H1 (cell line): ENCODE measurements at regions not wholly inside any gene's neighbourhood (a gene's known extent, or its start where the extent isn't known, plus 50 kb on each side); places are given as distances from the start of the nearest gene placed in this dataset.

Experiments
- EGR1 ChIP-seq: IDR thresholded peaks from 2 replicates; pipeline ENCODE4 v1.6.1; 2011; ENCODE audit warnings: low read depth, low read length, borderline replicate concordance
- EP300 ChIP-seq, 2 experiments: IDR thresholded peaks; 1 replicate in 1 of 2; 2 replicates in 1 of 2; pipeline ENCODE4 v1.6.1; 2011 to 2012; ENCODE audit warnings: low read depth in 2 of 2, low read length in 2 of 2, mild to moderate bottlenecking in 2 of 2, borderline replicate concordance in 1 of 2, inconsistent platforms in 1 of 2, moderate library complexity in 1 of 2
- POLR2A ChIP-seq, 2 experiments: IDR thresholded peaks; 1 replicate in 1 of 2; 2 replicates in 1 of 2; pipeline ENCODE4 v1.6.1; 2011; ENCODE audit warnings: low read depth in 2 of 2, low read length in 2 of 2, mild to moderate bottlenecking in 2 of 2; ENCODE audit errors: control extremely low read depth in 1 of 2
- POLR2AphosphoS5 ChIP-seq: IDR thresholded peaks from 2 replicates; pipeline ENCODE4 v1.6.1; 2011; ENCODE audit warnings: low read depth, low read length
- RAD21 ChIP-seq, 2 experiments: IDR thresholded peaks in 1 of 2; conservative IDR thresholded peaks in 1 of 2; 2 replicates each; pipeline ENCODE4 v1.6.1; 2011; ENCODE audit warnings: low read depth in 2 of 2, low read length in 2 of 2, improper control_type of control experiment in 1 of 2, inconsistent platforms in 1 of 2, mild to moderate bottlenecking in 1 of 2, moderate library complexity in 1 of 2
- RNF2 ChIP-seq: fragments of 200-900, 300-1000 bp; sonication (generic); IDR thresholded peaks from 2 replicates; pipeline ENCODE4 v1.7.1; 2016; ENCODE audit warnings: borderline replicate concordance, low read depth, mild to moderate bottlenecking, antibody characterized with exemption, low read length; ENCODE audit not compliant: poor library complexity, severe bottlenecking; ENCODE audit errors: missing control alignments
- TF ChIP-seq, protein P1 (sequence below), 3 experiments: IDR thresholded peaks; 1 replicate in 2 of 3; 2 replicates in 1 of 3; pipeline versions ENCODE4 v1.5.1 to v1.6.1; 2011; ENCODE audit warnings: low read length in 3 of 3, mild to moderate bottlenecking in 3 of 3, inconsistent platforms in 2 of 3, low read depth in 1 of 3, moderate library complexity in 1 of 3; ENCODE audit not compliant: insufficient read depth in 1 of 3; ENCODE audit errors: control extremely low read depth in 1 of 3
- TF ChIP-seq, protein P2 (sequence below): IDR thresholded peaks from 2 replicates; pipeline ENCODE4 v1.6.1; 2011; ENCODE audit warnings: low read depth, mild to moderate bottlenecking, low read length; ENCODE audit not compliant: insufficient read depth
- TF ChIP-seq, protein P3 (sequence below): IDR thresholded peaks from 2 replicates; pipeline ENCODE4 v1.6.1; 2012; ENCODE audit warnings: inconsistent platforms

DNA sequence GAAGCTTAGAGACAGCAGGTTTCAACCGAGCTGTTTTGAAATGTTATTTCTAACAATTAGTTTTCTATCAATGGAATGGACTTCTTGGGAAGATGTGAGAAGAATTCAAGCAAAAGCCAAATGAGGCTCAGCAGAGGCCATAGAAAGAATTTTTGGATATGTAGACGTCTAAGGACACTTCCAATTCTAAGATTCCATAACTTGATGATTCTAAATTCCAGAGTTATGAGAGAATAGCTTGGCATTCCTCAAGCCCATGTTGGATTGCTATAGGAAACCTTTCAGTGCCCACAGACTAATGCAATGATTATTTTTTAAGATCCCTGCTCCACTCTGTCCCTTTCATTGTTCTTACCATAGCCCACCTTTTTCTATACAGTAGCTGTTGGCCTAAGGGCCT is 77.2 kb upstream of the PALS2 start:
- TF ChIP-seq, protein P1, sequence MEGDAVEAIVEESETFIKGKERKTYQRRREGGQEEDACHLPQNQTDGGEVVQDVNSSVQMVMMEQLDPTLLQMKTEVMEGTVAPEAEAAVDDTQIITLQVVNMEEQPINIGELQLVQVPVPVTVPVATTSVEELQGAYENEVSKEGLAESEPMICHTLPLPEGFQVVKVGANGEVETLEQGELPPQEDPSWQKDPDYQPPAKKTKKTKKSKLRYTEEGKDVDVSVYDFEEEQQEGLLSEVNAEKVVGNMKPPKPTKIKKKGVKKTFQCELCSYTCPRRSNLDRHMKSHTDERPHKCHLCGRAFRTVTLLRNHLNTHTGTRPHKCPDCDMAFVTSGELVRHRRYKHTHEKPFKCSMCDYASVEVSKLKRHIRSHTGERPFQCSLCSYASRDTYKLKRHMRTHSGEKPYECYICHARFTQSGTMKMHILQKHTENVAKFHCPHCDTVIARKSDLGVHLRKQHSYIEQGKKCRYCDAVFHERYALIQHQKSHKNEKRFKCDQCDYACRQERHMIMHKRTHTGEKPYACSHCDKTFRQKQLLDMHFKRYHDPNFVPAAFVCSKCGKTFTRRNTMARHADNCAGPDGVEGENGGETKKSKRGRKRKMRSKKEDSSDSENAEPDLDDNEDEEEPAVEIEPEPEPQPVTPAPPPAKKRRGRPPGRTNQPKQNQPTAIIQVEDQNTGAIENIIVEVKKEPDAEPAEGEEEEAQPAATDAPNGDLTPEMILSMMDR (IDR thresholded peaks at IDR 0.05; ENCODE audit: control extremely low read depth in 1 of 3, insufficient read depth in 1 of 3, low read depth in 1 of 3, low read length in 3 of 3), result no peak
- TF ChIP-seq EGR1 (no peak), POLR2A (IDR thresholded peaks at IDR 0.05; ENCODE audit: control extremely low read depth in 1 of 2, low read depth in 2 of 2, low read length in 2 of 2) (no peak), POLR2AphosphoS5 (no peak), RNF2 (no peak), EP300 (IDR thresholded peaks at IDR 0.05; ENCODE audit: borderline replicate concordance in 1 of 2, low read depth in 2 of 2, low read length in 2 of 2) (no peak), RAD21 (IDR thresholded peaks at IDR 0.05 in 1 of 2, conservative IDR thresholded peaks at IDR 0.05 in 1 of 2; ENCODE audit: low read depth in 2 of 2, low read length in 2 of 2) (no peak)
- TF ChIP-seq, protein P2, sequence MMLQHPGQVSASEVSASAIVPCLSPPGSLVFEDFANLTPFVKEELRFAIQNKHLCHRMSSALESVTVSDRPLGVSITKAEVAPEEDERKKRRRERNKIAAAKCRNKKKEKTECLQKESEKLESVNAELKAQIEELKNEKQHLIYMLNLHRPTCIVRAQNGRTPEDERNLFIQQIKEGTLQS, result no peak
- TF ChIP-seq, protein P3, sequence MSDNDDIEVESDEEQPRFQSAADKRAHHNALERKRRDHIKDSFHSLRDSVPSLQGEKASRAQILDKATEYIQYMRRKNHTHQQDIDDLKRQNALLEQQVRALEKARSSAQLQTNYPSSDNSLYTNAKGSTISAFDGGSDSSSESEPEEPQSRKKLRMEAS, result no peak
